ENCODE measurements at regions not wholly inside any gene's neighbourhood (a gene's known extent, or its start where the extent isn't known, plus 50 kb on each side); places are given as distances from the start of the nearest gene placed in this dataset.

GRCh38 chr15:26113296-26113695 is 250.2 kb upstream of the ATP10A start:
- TF ChIP-seq CTCF (IDR thresholded peaks at IDR 0.05), result no peak
- no peak for TF ChIP-seq POLR2A (IDR thresholded peaks at IDR 0.05)
